PFSK-1 (cell line): ENCODE measurements at regions not wholly inside any gene's neighbourhood (a gene's known extent, or its start where the extent isn't known, plus 50 kb on each side); places are given as distances from the start of the nearest gene placed in this dataset.

Experiments used
- FOXP2 ChIP-seq: optimal IDR thresholded peaks from 2 replicates; pipeline ENCODE3; 2011; ENCODE audit warnings: borderline replicate concordance, control low read depth, inconsistent platforms; ENCODE audit not compliant: insufficient read depth; ENCODE audit errors: extremely low read length, extremely low read depth
- POLR2AphosphoS5 ChIP-seq: IDR thresholded peaks from 2 replicates; pipeline ENCODE4 v1.6.1; 2012; ENCODE audit warnings: low read depth, mild to moderate bottlenecking, control low read depth, low read length, moderate library complexity
- REST ChIP-seq, 2 experiments: IDR thresholded peaks; 2 replicates each; pipeline versions ENCODE4 v1.6.1 to v1.8.0; 2011 to 2012; ENCODE audit warnings: low read depth in 2 of 2, low read length in 2 of 2, control low read depth in 1 of 2, inconsistent platforms in 1 of 2, mild to moderate bottlenecking in 1 of 2, moderate library complexity in 1 of 2; ENCODE audit not compliant: insufficient read depth in 1 of 2
- SIN3A ChIP-seq: IDR thresholded peaks from 2 replicates; pipeline ENCODE4 v1.6.1; 2012; ENCODE audit warnings: mild to moderate bottlenecking, low read length, moderate library complexity, borderline replicate concordance; ENCODE audit not compliant: insufficient read depth
- TAF1 ChIP-seq: IDR thresholded peaks from 2 replicates; pipeline ENCODE4 v1.6.1; 2012; ENCODE audit warnings: low read length, control low read depth, borderline replicate concordance; ENCODE audit not compliant: insufficient read depth

- no peak for TF ChIP-seq REST (IDR thresholded peaks at IDR 0.05; ENCODE audit: insufficient read depth in 1 of 2, low read depth in 2 of 2, low read length in 2 of 2)
- TF ChIP-seq FOXP2 = no peak
- no peak for TF ChIP-seq TAF1
- TF ChIP-seq SIN3A = no peak
- no peak for TF ChIP-seq POLR2AphosphoS5
Measured at GRCh38 chr3:6088433-6088832, 772.5 kb upstream of the GRM7 start.

DNA sequence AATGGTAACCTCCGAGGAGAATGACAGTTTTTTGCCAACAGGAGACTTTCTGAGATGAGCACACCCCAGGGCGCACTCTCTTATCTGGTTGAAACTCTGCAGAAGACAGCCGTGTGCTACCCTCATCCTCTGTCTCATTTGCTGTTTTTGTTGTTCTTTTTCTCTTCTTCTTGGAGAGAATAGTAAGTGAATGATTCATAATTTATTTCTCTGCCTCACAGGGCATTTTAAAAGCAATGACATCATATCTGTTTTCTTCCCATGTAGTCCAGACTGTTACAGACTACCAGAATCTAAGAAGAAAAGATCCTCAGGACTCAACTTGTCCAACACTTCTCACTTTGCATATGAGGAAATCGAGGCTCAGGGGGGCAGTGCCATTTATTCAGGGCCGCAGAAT, 771.1 kb upstream of the GRM7 start:
- no peak for TF ChIP-seq TAF1
- TF ChIP-seq SIN3A = no peak
- TF ChIP-seq POLR2AphosphoS5 = no peak
- no peak for TF ChIP-seq REST (IDR thresholded peaks at IDR 0.05; ENCODE audit: insufficient read depth in 1 of 2, low read depth in 2 of 2, low read length in 2 of 2)
- TF ChIP-seq FOXP2 = no peak

DNA sequence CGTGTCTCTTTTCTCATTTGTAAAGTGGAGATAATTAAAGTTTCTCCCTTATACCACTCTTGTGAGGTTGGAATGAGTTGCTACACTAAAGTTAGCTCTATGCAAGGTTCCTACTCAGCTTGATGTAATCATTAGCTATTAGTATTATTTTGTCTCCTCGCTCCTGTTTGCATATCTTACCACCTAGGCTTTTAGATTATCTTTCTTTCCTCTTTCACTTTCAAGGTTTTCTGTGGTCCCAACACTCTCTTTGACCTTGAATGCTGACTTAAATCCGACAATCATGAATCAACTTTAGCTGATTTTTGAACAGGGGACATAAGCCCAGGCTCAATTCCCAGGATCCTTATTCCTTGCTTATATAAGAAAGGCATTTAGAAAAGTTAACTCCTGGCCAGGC, 769.7 kb upstream of the GRM7 start:
- TF ChIP-seq SIN3A = no peak
- TF ChIP-seq FOXP2 = no peak
- no peak for TF ChIP-seq REST (IDR thresholded peaks at IDR 0.05; ENCODE audit: insufficient read depth in 1 of 2, low read depth in 2 of 2, low read length in 2 of 2)
- TF ChIP-seq TAF1 = no peak
- no peak for TF ChIP-seq POLR2AphosphoS5

- no peak for TF ChIP-seq FOXP2
Measured at GRCh38 chr3:6095006-6095405, 765.9 kb upstream of the GRM7 start.

- TF ChIP-seq SIN3A (no peak), FOXP2 (no peak), POLR2AphosphoS5 (no peak), TAF1 (no peak), REST (IDR thresholded peaks at IDR 0.05; ENCODE audit: insufficient read depth in 1 of 2, low read depth in 2 of 2, low read length in 2 of 2) (no peak)
Measured at GRCh38 chr3:6097021-6097420, 763.9 kb upstream of the GRM7 start.

- TF ChIP-seq SIN3A = no peak
- TF ChIP-seq TAF1 = no peak
- TF ChIP-seq REST (IDR thresholded peaks at IDR 0.05; ENCODE audit: insufficient read depth in 1 of 2, low read depth in 2 of 2, low read length in 2 of 2) = no peak
- no peak for TF ChIP-seq POLR2AphosphoS5
- no peak for TF ChIP-seq FOXP2
Measured at GRCh38 chr3:6097556-6097955, 763.4 kb upstream of the GRM7 start.
